ENCODE measurements at regions not wholly inside any gene's neighbourhood (a gene's known extent, or its start where the extent isn't known, plus 50 kb on each side); places are given as distances from the start of the nearest gene placed in this dataset.

DNA sequence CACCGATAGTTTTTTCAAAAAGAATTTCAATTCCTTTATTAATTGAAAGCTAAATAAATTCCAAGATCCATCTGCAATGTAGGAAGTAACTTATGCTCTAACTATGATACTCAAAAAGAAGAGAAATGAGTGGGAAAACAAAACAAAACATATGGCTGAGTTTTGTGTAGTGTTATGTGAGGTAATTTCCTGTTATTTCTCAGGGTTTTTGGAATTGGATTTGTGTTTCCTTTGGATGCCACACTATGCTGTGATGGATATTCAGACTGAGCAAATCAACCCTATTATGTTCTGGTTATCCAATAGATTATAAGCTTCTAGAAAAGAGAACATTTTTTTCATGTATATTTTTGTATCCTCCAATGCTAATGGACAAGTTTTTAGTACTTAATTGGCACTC lies 73.4 kb upstream of the RAPGEF2 start:
- TF ChIP-seq EP300 (IDR thresholded peaks at IDR 0.05): no peak
- no peak for TF ChIP-seq POLR2A (IDR thresholded peaks at IDR 0.05)
